ENCODE measurements at regions not wholly inside any gene's neighbourhood (a gene's known extent, or its start where the extent isn't known, plus 50 kb on each side); places are given as distances from the start of the nearest gene placed in this dataset.
"Not testable (repeated sequence)": the region's sequence is repeated elsewhere in the genome, so short reads cannot be mapped to it uniquely, and the experiment has no call there.

GRCh38 chr4:128676095-128676494, 133.4 kb upstream of the JADE1 start:
- no peak for TF ChIP-seq CTCF (optimal IDR thresholded peaks at IDR 0.05 in 1 of 3, IDR thresholded peaks at IDR 0.05 in 1 of 3, conservative IDR thresholded peaks at IDR 0.05 in 1 of 3; ENCODE audit: extremely low read depth in 1 of 3, insufficient read depth in 2 of 3, low read length in 3 of 3)
- TF ChIP-seq EZH2 (IDR thresholded peaks at IDR 0.05; ENCODE audit: low read length): no peak
- Histone ChIP-seq H3K27ac (ENCODE audit: control insufficient read depth, insufficient read depth, low read length) (no peak overlapping the region), H3K9ac (ENCODE audit: control insufficient read depth, extremely low read depth, insufficient read depth, low read length) (no peak overlapping the region), H3K4me3 (ENCODE audit: control insufficient read depth in 2 of 3, extremely low read depth in 1 of 3, insufficient read depth in 2 of 3, low read depth in 1 of 3, low read length in 3 of 3) (no peak overlapping the region), H3K9me3 (ENCODE audit: control insufficient read depth, low read depth, low read length) (no peaks in the 10 kb centered on the region), H3K9me1 (ENCODE audit: control insufficient read depth, extremely low read depth, insufficient read depth, low read length) (no peaks in the 10 kb centered on the region), H2AFZ (ENCODE audit: control insufficient read depth, low read length) (no peak overlapping the region), H3K4me2 (ENCODE audit: control insufficient read depth, extremely low read depth, insufficient read depth, low read depth, low read length) (no peak overlapping the region), H3K27me3 (ENCODE audit: control insufficient read depth, extremely low read depth, insufficient read depth, low read length) (no peaks in the 10 kb centered on the region), H4K20me1 (ENCODE audit: control insufficient read depth, extremely low read depth, insufficient read depth, low read length) (no peaks in the 10 kb centered on the region), H3K79me2 (ENCODE audit: control insufficient read depth, insufficient read depth, low read length) (no peaks in the 10 kb centered on the region), H3K36me3 (ENCODE audit: control insufficient read depth in 2 of 2, extremely low read depth in 1 of 2, insufficient read depth in 2 of 2, low read length in 2 of 2) (no peaks in the 10 kb centered on the region), H3K4me1 (ENCODE audit: control insufficient read depth, extremely low read depth, insufficient read depth, low read length) (no peaks in the 10 kb centered on the region)
- no peak for DNase-seq (ENCODE audit: low read depth, low spot score)
- FAIRE-seq: no peak
- dilution Hi-C loops (cut with MboI; ENCODE audit: extremely low pct_ligation_motif_present, low sequenced_read_pairs): no loop called here

GRCh38 chr4:128675083-128675482, 134.4 kb upstream of the JADE1 start:
- Histone ChIP-seq H3K27ac (ENCODE audit: control insufficient read depth, insufficient read depth, low read length) (no peak overlapping the region), H3K36me3 (ENCODE audit: control insufficient read depth in 2 of 2, extremely low read depth in 1 of 2, insufficient read depth in 2 of 2, low read length in 2 of 2) (no peaks in the 10 kb centered on the region)
- dilution Hi-C loops (cut with MboI; ENCODE audit: extremely low pct_ligation_motif_present, low sequenced_read_pairs): no loop called here

GRCh38 chr4:128673159-128673558, 136.3 kb upstream of the JADE1 start:
- FAIRE-seq; H2AFZ ChIP-seq (ENCODE audit: control insufficient read depth, low read length); H3K27me3 ChIP-seq (ENCODE audit: control insufficient read depth, extremely low read depth, insufficient read depth, low read length); H3K9ac ChIP-seq (ENCODE audit: control insufficient read depth, extremely low read depth, insufficient read depth, low read length); H3K9me1 ChIP-seq (ENCODE audit: control insufficient read depth, extremely low read depth, insufficient read depth, low read length); H3K79me2 ChIP-seq (ENCODE audit: control insufficient read depth, insufficient read depth, low read length); H3K4me2 ChIP-seq (ENCODE audit: control insufficient read depth, extremely low read depth, insufficient read depth, low read depth, low read length); H3K36me3 ChIP-seq (ENCODE audit: control insufficient read depth in 2 of 2, extremely low read depth in 1 of 2, insufficient read depth in 2 of 2, low read length in 2 of 2); dilution Hi-C loops (cut with MboI; ENCODE audit: extremely low pct_ligation_motif_present, low sequenced_read_pairs); H3K4me3 ChIP-seq (ENCODE audit: control insufficient read depth in 2 of 3, extremely low read depth in 1 of 3, insufficient read depth in 2 of 3, low read depth in 1 of 3, low read length in 3 of 3); H3K27ac ChIP-seq (ENCODE audit: control insufficient read depth, insufficient read depth, low read length); H3K9me3 ChIP-seq (ENCODE audit: control insufficient read depth, low read depth, low read length); DNase-seq (ENCODE audit: low read depth, low spot score); H3K4me1 ChIP-seq (ENCODE audit: control insufficient read depth, extremely low read depth, insufficient read depth, low read length); H4K20me1 ChIP-seq (ENCODE audit: control insufficient read depth, extremely low read depth, insufficient read depth, low read length): not testable (repeated sequence)

More at GRCh38 chr4:128675083-128675482, 134.4 kb upstream of the JADE1 start:
- Histone ChIP-seq H3K79me2 (ENCODE audit: control insufficient read depth, insufficient read depth, low read length) (no peaks in the 10 kb centered on the region), H2AFZ (ENCODE audit: control insufficient read depth, low read length) (no peak overlapping the region), H3K4me1 (ENCODE audit: control insufficient read depth, extremely low read depth, insufficient read depth, low read length) (no peaks in the 10 kb centered on the region), H3K4me2 (ENCODE audit: control insufficient read depth, extremely low read depth, insufficient read depth, low read depth, low read length) (no peak overlapping the region), H3K9me3 (ENCODE audit: control insufficient read depth, low read depth, low read length) (no peaks in the 10 kb centered on the region), H3K27me3 (ENCODE audit: control insufficient read depth, extremely low read depth, insufficient read depth, low read length) (no peaks in the 10 kb centered on the region), H3K4me3 (ENCODE audit: control insufficient read depth in 2 of 3, extremely low read depth in 1 of 3, insufficient read depth in 2 of 3, low read depth in 1 of 3, low read length in 3 of 3) (no peak overlapping the region), H4K20me1 (ENCODE audit: control insufficient read depth, extremely low read depth, insufficient read depth, low read length) (no peaks in the 10 kb centered on the region), H3K9me1 (ENCODE audit: control insufficient read depth, extremely low read depth, insufficient read depth, low read length) (no peaks in the 10 kb centered on the region), H3K9ac (ENCODE audit: control insufficient read depth, extremely low read depth, insufficient read depth, low read length) (no peak overlapping the region)
- DNase-seq (ENCODE audit: low read depth, low spot score) (no peak), FAIRE-seq (no peak)
- TF ChIP-seq CTCF (optimal IDR thresholded peaks at IDR 0.05 in 1 of 3, IDR thresholded peaks at IDR 0.05 in 1 of 3, conservative IDR thresholded peaks at IDR 0.05 in 1 of 3; ENCODE audit: extremely low read depth in 1 of 3, insufficient read depth in 2 of 3, low read length in 3 of 3) (no peak), EZH2 (IDR thresholded peaks at IDR 0.05; ENCODE audit: low read length) (no peak)

- H3K9ac ChIP-seq (ENCODE audit: control insufficient read depth, extremely low read depth, insufficient read depth, low read length); H4K20me1 ChIP-seq (ENCODE audit: control insufficient read depth, extremely low read depth, insufficient read depth, low read length); H3K79me2 ChIP-seq (ENCODE audit: control insufficient read depth, insufficient read depth, low read length); H3K4me2 ChIP-seq (ENCODE audit: control insufficient read depth, extremely low read depth, insufficient read depth, low read depth, low read length); FAIRE-seq; H3K4me3 ChIP-seq (ENCODE audit: control insufficient read depth in 2 of 3, extremely low read depth in 1 of 3, insufficient read depth in 2 of 3, low read depth in 1 of 3, low read length in 3 of 3); H3K36me3 ChIP-seq (ENCODE audit: control insufficient read depth in 2 of 2, extremely low read depth in 1 of 2, insufficient read depth in 2 of 2, low read length in 2 of 2); H3K27me3 ChIP-seq (ENCODE audit: control insufficient read depth, extremely low read depth, insufficient read depth, low read length); H3K27ac ChIP-seq (ENCODE audit: control insufficient read depth, insufficient read depth, low read length); H3K9me1 ChIP-seq (ENCODE audit: control insufficient read depth, extremely low read depth, insufficient read depth, low read length); DNase-seq (ENCODE audit: low read depth, low spot score); dilution Hi-C loops (cut with MboI; ENCODE audit: extremely low pct_ligation_motif_present, low sequenced_read_pairs); H2AFZ ChIP-seq (ENCODE audit: control insufficient read depth, low read length); H3K9me3 ChIP-seq (ENCODE audit: control insufficient read depth, low read depth, low read length); H3K4me1 ChIP-seq (ENCODE audit: control insufficient read depth, extremely low read depth, insufficient read depth, low read length): not testable (repeated sequence)
These were observed 136.9 kb upstream of the JADE1 start for GRCh38 chr4:128672596-128672995.

Data from keratinocyte (primary cell).